ENCODE measurements at regions not wholly inside any gene's neighbourhood (a gene's known extent, or its start where the extent isn't known, plus 50 kb on each side); places are given as distances from the start of the nearest gene placed in this dataset.

GRCh38 chr22:49042877-49043859 is 784.5 kb downstream of the BRD1 start:
- peaks cover 90% of the 10 kb centered on the region for H3K27me3 ChIP-seq (replicated peaks; ENCODE audit: insufficient read depth, low read length)
- H3K27ac ChIP-seq (ENCODE audit: low read length): no peak overlapping the region
- no peaks in the 10 kb centered on the region for H4K20me1 ChIP-seq (ENCODE audit: insufficient read depth, low read length)
- no peaks in the 10 kb centered on the region for H3K79me2 ChIP-seq (ENCODE audit: low read length)
- no peak overlapping the region for H3K4me2 ChIP-seq (ENCODE audit: low read depth, low read length)
- no peaks in the 10 kb centered on the region for H3K36me3 ChIP-seq (replicated peaks; ENCODE audit: insufficient read depth, low read length)
- no peak for DNase-seq
- no peak overlapping the region for H3K9ac ChIP-seq (ENCODE audit: low read length)
- H3K9me3 ChIP-seq (replicated peaks; ENCODE audit: insufficient read depth, low read length): no peaks in the 10 kb centered on the region
- no peaks in the 10 kb centered on the region for H3K4me1 ChIP-seq (ENCODE audit: low read length)
- H2AFZ ChIP-seq (ENCODE audit: low read length): no peak overlapping the region
- no peaks in the 10 kb centered on the region for H3K9me2 ChIP-seq (replicated peaks; ENCODE audit: insufficient read depth, low read length)
- no peaks in the 10 kb centered on the region for H3F3A ChIP-seq (ENCODE audit: insufficient read depth, low read length)
- TF ChIP-seq CTCF (IDR thresholded peaks at IDR 0.05; ENCODE audit: low read length) (no peak), EZH2phosphoT487 (IDR thresholded peaks at IDR 0.05; ENCODE audit: low read length) (no peak), EZH2 (optimal IDR thresholded peaks at IDR 0.05; ENCODE audit: low read depth, low read length) (no peak)
- no peak overlapping the region for H3K4me3 ChIP-seq (ENCODE audit: low read length)

- no peaks in the 10 kb centered on the region for H3K36me3 ChIP-seq (replicated peaks; ENCODE audit: insufficient read depth, low read length)
- no peaks in the 10 kb centered on the region for H3K9me2 ChIP-seq (replicated peaks; ENCODE audit: insufficient read depth, low read length)
- no peaks in the 10 kb centered on the region for H3K79me2 ChIP-seq (ENCODE audit: low read length)
- H2AFZ ChIP-seq (ENCODE audit: low read length): no peak overlapping the region
- peaks cover 79% of the 10 kb centered on the region for H3K27me3 ChIP-seq (replicated peaks; ENCODE audit: insufficient read depth, low read length)
- no peak overlapping the region for H3K27ac ChIP-seq (ENCODE audit: low read length)
- H4K20me1 ChIP-seq (ENCODE audit: insufficient read depth, low read length): no peaks in the 10 kb centered on the region
- no peaks in the 10 kb centered on the region for H3F3A ChIP-seq (ENCODE audit: insufficient read depth, low read length)
- H3K4me1 ChIP-seq (ENCODE audit: low read length): no peaks in the 10 kb centered on the region
- no peak for DNase-seq
- no peak overlapping the region for H3K4me3 ChIP-seq (ENCODE audit: low read length)
- TF ChIP-seq EZH2phosphoT487 (IDR thresholded peaks at IDR 0.05; ENCODE audit: low read length) (no peak), EZH2 (optimal IDR thresholded peaks at IDR 0.05; ENCODE audit: low read depth, low read length) (no peak), CTCF (IDR thresholded peaks at IDR 0.05; ENCODE audit: low read length) (no peak)
- no peaks in the 10 kb centered on the region for H3K9me3 ChIP-seq (replicated peaks; ENCODE audit: insufficient read depth, low read length)
- no peak overlapping the region for H3K9ac ChIP-seq (ENCODE audit: low read length)
- no peak overlapping the region for H3K4me2 ChIP-seq (ENCODE audit: low read depth, low read length)
These were observed 785.6 kb downstream of the BRD1 start for GRCh38 chr22:49042066-49042465.

GRCh38 chr22:49040754-49041467 is 786.8 kb downstream of the BRD1 start:
- Histone ChIP-seq H3K36me3 (replicated peaks; ENCODE audit: insufficient read depth, low read length) (no peaks in the 10 kb centered on the region), H3K4me1 (ENCODE audit: low read length) (no peaks in the 10 kb centered on the region), H3K27ac (ENCODE audit: low read length) (no peak overlapping the region), H2AFZ (ENCODE audit: low read length) (no peak overlapping the region), H3K4me3 (ENCODE audit: low read length) (no peak overlapping the region), H3K9me2 (replicated peaks; ENCODE audit: insufficient read depth, low read length) (no peaks in the 10 kb centered on the region), H3K79me2 (ENCODE audit: low read length) (no peaks in the 10 kb centered on the region), H3K9ac (ENCODE audit: low read length) (no peak overlapping the region), H3F3A (ENCODE audit: insufficient read depth, low read length) (no peaks in the 10 kb centered on the region), H3K27me3 (replicated peaks; ENCODE audit: insufficient read depth, low read length) (peaks cover 79% of the 10 kb centered on the region), H3K9me3 (replicated peaks; ENCODE audit: insufficient read depth, low read length) (no peaks in the 10 kb centered on the region), H4K20me1 (ENCODE audit: insufficient read depth, low read length) (no peaks in the 10 kb centered on the region), H3K4me2 (ENCODE audit: low read depth, low read length) (no peak overlapping the region)
- no peak for DNase-seq
- no peak for TF ChIP-seq CTCF (IDR thresholded peaks at IDR 0.05; ENCODE audit: low read length)
- no peak for TF ChIP-seq EZH2 (optimal IDR thresholded peaks at IDR 0.05; ENCODE audit: low read depth, low read length)
- TF ChIP-seq EZH2phosphoT487 (IDR thresholded peaks at IDR 0.05; ENCODE audit: low read length): no peak

Measured in MM.1S (cell line).